ENCODE measurements at regions not wholly inside any gene's neighbourhood (a gene's known extent, or its start where the extent isn't known, plus 50 kb on each side); places are given as distances from the start of the nearest gene placed in this dataset.
A peak's percentile ranks its signal among the peaks of the same experiment; 100 is the strongest.
"Not testable (repeated sequence)": the region's sequence is repeated elsewhere in the genome, so short reads cannot be mapped to it uniquely, and the experiment has no call there.

DNA sequence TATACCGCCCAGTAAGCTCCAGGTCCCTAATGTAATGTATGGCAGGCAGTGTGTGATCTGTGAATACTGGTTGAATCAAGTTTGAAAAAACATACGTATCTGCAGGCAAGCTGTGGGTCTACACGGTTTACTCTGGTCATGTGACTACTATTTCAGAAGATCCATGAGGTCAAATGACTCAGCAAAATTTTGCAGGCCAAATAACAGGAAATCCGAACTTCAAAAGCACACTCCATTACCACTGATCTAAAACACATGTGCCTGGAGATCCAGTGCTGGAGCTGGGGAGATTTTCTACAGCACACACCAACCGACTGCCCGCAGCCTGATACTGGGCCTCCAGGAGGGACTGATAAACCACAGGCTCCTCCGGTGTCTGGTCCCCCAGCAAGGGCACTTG is 64.5 kb upstream of the SLC44A3 start:
- Histone ChIP-seq H3K27ac (replicated peaks in 1 of 4) (peak overlapping the region in 1 of 4 donors; percentile 14), H3K9me3 (no peaks in the 10 kb centered on the region), H3K4me1 (peaks cover 14 to 32% (median 28%) of the 10 kb centered on the region in 4 donors), H3K4me3 (no peak overlapping the region), H3K27me3 (no peaks in the 10 kb centered on the region), H3K36me3 (no peaks in the 10 kb centered on the region)
- peak; percentile 91 for DNase-seq (ENCODE audit: extremely low spot score)
- TF ChIP-seq POLR2AphosphoS5 (IDR thresholded peaks at IDR 0.05) (peak; percentile 33 to 41), POLR2A (IDR thresholded peaks at IDR 0.05; ENCODE audit: low read depth) (no peak)
- intact Hi-C loops (cut with DNase I): no loop called here
- 55% methylated on average over 7 of the region's 7 CpGs for WGBS

DNA sequence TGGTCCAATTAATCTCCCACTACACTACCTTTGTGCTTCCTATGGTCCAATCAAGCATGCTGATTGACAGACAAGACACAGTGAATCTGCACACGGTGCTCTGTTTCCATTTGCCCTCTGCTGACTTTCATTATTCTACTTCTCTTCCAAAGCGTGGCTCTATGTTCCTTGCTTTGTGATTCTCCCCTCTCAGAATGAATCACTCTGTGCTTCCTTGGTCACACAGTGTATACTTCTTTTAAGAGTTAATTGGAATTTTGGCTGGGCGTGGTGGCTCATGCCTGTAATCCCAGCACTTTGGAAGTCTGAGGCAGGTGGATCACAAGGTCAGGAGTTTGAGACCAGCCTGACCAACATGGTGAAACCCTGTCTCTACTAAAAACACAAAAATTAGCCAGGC is 65.1 kb upstream of the SLC44A3 start:
- H3K36me3 ChIP-seq; H3K27me3 ChIP-seq; intact Hi-C loops (cut with DNase I); H3K4me3 ChIP-seq; H3K9me3 ChIP-seq; H3K27ac ChIP-seq (replicated peaks in 1 of 4): not testable (repeated sequence)
- DNase-seq (ENCODE audit: extremely low spot score): peak; percentile 8
- H3K4me1 ChIP-seq: peaks cover 14 to 32% (median 28%) of the 10 kb centered on the region in 4 donors
- 81% methylated on average over 3 of the region's 3 CpGs for WGBS

DNA sequence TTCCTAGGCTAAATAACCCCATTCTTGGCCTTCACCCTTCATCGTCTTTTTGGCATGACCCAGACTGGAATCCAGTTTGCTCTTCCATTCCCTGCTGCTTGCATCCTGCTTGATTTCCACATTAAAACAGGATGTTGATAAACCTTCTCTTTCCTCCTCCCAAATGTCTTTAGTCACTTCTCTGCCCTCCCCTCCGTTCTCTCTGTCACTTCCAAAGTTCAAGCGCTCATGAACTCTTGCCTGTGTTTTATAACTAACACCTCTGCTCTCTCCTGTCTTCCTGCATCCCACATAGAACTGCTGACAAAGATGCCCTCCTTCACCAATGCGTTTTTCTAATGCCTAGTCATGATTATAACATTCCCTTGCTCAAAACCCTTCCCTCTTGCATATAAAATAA is 65.6 kb upstream of the SLC44A3 start:
- no peaks in the 10 kb centered on the region for H3K27me3 ChIP-seq
- no peak overlapping the region for H3K27ac ChIP-seq (replicated peaks in 1 of 4)
- peaks cover 14 to 32% (median 28%) of the 10 kb centered on the region in 4 donors for H3K4me1 ChIP-seq
- H3K9me3 ChIP-seq: no peaks in the 10 kb centered on the region
- H3K36me3 ChIP-seq: no peaks in the 10 kb centered on the region
- peak; percentile 29 for DNase-seq (ENCODE audit: extremely low spot score)
- no peak for TF ChIP-seq EP300 (IDR thresholded peaks at IDR 0.05)
- no peak for TF ChIP-seq POLR2AphosphoS5 (IDR thresholded peaks at IDR 0.05)
- TF ChIP-seq POLR2A (IDR thresholded peaks at IDR 0.05; ENCODE audit: low read depth): no peak
- TF ChIP-seq CTCF (IDR thresholded peaks at IDR 0.05): no peak
- no peak overlapping the region for H3K4me3 ChIP-seq
- intact Hi-C loops (cut with DNase I): no loop called here
- 60% methylated on average over 4 of the region's 4 CpGs for WGBS

GRCh38 chr1:94754095-94754494 is 66.1 kb upstream of the SLC44A3 start:
- Histone ChIP-seq H3K4me1 (peaks cover 14 to 32% (median 28%) of the 10 kb centered on the region in 4 donors), H3K4me3 (no peak overlapping the region), H3K9me3 (no peaks in the 10 kb centered on the region), H3K27ac (replicated peaks in 1 of 4) (peak overlapping the region in 1 of 4 donors; percentile 50), H3K36me3 (no peaks in the 10 kb centered on the region), H3K27me3 (no peaks in the 10 kb centered on the region)
- no peak for DNase-seq (ENCODE audit: extremely low spot score)
- intact Hi-C loops (cut with DNase I): no loop called here
- TF ChIP-seq CTCF (IDR thresholded peaks at IDR 0.05) (no peak), EP300 (IDR thresholded peaks at IDR 0.05) (no peak), POLR2A (IDR thresholded peaks at IDR 0.05; ENCODE audit: low read depth) (no peak), POLR2AphosphoS5 (IDR thresholded peaks at IDR 0.05) (no peak)
- WGBS: 85% methylated on average over 2 of the region's 2 CpGs

GRCh38 chr1:94753171-94753972 is 66.8 kb upstream of the SLC44A3 start:
- DNase-seq (ENCODE audit: extremely low spot score): peak; percentile 87
- H3K36me3 ChIP-seq: no peaks in the 10 kb centered on the region
- intact Hi-C loops (cut with DNase I): no loop called here
- peaks cover 14 to 32% (median 28%) of the 10 kb centered on the region in 4 donors for H3K4me1 ChIP-seq
- H3K4me3 ChIP-seq: no peak overlapping the region
- H3K27ac ChIP-seq (replicated peaks in 1 of 4): peak overlapping the region in 1 of 4 donors; percentile 50
- TF ChIP-seq POLR2A (IDR thresholded peaks at IDR 0.05; ENCODE audit: low read depth) (no peak), EP300 (IDR thresholded peaks at IDR 0.05) (no peak), POLR2AphosphoS5 (IDR thresholded peaks at IDR 0.05) (no peak), CTCF (IDR thresholded peaks at IDR 0.05) (no peak)
- 45% methylated on average over 6 of the region's 6 CpGs for WGBS
- no peaks in the 10 kb centered on the region for H3K9me3 ChIP-seq
- no peaks in the 10 kb centered on the region for H3K27me3 ChIP-seq

DNA sequence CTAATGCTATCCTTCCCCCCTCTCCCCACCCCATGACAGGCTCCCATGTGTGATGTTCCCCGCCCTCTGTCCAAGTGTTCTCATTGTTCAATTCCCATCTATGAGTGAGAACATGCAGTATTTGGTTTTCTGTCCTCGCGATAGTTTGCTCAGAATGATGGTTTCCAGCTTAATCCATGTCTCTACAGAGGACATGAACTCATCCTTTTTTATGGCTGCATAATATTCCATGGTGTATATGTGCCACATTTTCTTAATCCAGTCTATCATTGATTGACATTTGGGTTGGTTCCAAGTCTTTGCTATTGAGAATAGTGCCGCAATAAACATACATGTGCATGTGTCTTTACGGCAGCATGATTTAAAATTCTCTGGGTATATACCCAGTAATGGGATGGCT is 68.7 kb upstream of the SLC44A3 start:
- H3K4me1 ChIP-seq: peaks cover 14 to 31% (median 28%) of the 10 kb centered on the region in 4 donors
- H3K4me3 ChIP-seq; H3K27me3 ChIP-seq; H3K27ac ChIP-seq (replicated peaks in 1 of 4); H3K36me3 ChIP-seq; intact Hi-C loops (cut with DNase I); H3K9me3 ChIP-seq: not testable (repeated sequence)
- DNase-seq (ENCODE audit: extremely low spot score): peak; percentile 29
- 97% methylated on average over 5 of the region's 5 CpGs for WGBS
